GM18909 (cell line): ENCODE measurements at regions not wholly inside any gene's neighbourhood (a gene's known extent, or its start where the extent isn't known, plus 50 kb on each side); places are given as distances from the start of the nearest gene placed in this dataset.

ENCODE experiments used
- ATAC-seq: cut with Tn5 transposase; IDR thresholded peaks from one replicate; pipeline ENCODE4 v1.9.1; 2021; ENCODE audit warnings: mild to moderate bottlenecking; ENCODE audit not compliant: unreplicated experiment, poor library complexity

DNA sequence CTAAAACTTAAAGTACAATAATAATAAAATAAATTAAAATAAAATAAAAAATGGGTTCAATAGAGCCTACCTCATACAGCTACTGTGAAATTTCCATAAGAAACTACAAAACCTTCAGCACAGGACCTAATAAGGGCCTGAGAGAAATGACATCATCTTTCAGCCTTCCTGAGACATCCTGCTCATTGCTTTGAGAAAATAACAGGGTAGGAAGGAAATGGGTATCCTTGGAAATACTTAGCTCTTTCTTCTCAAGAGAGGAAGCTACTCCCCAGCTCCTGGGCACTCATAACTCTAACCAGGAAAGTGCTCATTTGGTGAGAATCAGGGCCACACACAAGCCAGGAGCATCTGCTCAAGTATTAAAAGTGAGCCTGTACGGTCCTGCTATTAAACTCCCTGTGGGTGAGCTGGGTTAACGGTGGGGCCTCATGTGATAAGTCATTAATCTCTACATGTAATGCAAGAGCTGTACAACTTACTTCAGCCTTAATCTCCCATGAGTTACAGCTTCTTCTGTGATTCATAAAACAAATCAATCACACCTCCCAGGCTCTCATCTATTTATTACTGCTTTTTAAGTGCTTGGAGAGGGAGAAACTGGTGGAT is 141.4 kb downstream of the MAFB start:
- no peak for ATAC-seq

DNA sequence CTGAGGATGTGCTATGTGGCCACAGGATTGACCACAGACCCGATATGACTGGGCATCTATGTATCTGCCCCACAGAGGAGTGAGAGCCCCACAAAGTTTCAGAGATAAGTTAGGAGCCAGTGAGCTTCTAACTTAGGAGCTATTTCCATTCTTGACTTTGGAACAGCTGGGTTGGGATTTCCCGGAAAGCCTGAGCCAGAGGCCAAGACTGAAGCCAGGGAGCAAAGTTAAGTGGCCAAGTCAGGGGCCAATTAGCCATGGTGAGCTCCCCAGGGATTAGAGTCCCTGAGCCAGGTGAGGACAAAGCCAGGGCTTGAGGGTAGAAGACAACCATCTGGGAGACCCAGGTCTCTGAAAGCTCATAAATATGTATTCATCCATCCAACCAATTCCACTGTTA is 143.6 kb downstream of the MAFB start:
- ATAC-seq, result no peak

DNA sequence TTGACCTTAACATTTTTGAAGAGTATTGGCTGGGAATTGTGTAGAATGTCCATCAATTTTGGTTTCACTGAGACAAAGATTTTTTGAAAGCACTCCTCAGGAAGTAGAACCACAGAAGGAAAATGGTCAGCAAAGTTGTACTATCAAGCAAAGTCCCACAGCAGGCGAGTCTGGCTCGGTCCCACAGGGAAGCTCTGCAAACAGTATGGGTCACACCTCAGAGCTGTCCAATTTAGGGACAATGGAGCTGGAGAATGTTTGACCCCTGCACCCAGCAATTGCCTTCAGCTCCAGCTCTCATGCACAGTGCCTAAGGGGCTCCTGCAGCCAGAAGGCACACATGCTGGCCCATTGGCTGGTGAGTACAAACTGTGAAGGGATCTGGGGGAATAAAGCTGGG is 147.0 kb downstream of the MAFB start:
- no peak for ATAC-seq

DNA sequence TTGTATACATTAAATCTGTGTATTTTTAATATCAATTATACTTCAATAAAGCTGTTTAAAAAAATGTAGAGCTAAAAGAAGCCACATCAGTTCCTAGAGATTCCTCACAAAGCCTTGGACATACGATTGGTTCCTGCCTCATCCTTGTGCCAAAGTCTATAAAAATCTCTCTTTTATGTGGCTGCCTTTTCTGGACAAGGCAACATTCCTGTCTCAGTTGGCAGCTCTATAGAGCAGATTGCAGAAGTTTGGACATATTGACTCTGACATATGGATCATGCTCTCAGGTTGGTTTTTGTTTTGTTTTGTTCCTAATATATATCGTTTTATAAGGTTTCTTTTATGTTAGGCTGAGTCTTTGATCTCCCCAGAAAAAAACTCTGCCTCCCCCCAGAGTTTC is 148.9 kb downstream of the MAFB start:
- ATAC-seq, result no peak

DNA sequence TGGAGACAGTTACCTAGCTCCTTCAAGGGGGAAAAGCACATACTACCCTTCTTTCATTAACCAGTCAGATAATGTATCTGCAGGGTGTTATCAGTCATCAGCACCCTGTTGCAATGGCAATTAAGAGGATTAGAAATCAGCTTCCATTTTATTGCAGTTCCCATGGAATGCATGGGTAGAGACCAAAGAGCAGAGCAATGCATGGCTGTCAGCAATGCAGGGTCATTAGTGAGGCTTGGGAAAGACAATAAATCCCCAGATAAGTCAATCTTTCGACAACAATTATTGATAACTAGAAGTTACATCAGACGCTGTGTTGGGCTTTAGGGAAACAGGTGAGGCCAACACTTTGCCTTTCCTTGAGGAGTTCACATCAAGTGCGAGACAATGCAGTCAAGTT is 150.9 kb downstream of the MAFB start:
- ATAC-seq, result no peak

DNA sequence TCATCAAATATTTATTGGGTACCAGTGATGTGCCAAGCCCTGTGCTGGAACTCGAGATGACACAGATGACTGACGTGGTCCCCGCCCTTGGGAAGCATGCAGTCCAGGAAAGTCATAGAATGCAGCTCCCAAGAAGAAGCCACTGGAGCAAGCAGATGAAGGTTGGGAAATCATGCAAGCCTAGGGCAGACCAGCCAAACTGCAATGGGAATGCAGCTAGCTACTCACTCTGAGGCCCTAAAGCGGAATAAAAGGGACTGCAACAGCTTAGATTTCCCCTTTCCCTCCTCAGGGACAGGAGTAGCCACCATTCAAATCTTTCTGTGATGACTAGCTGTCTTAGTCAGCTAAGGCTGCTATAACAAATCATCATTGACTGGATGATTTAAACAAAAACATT is 152.2 kb downstream of the MAFB start:
- no peak for ATAC-seq

DNA sequence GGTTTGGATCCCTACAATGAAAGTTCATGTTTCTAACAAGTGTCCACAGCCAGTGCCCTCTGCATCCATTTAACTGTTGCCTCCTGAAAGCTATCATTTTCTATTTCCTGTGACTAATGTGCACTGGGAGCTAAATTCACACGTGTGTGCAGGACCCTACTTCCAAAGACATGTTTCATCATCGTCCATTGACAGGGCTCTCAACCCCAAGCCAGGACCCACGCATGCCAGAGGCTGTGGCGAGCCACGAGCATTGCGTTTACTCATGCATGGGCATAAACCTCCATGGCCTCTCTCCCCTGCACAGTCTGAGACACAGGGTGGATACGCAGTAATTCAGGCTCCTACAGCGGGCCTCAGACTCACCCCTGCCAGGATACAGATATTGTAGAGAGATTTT is 153.2 kb downstream of the MAFB start:
- ATAC-seq, result no peak

DNA sequence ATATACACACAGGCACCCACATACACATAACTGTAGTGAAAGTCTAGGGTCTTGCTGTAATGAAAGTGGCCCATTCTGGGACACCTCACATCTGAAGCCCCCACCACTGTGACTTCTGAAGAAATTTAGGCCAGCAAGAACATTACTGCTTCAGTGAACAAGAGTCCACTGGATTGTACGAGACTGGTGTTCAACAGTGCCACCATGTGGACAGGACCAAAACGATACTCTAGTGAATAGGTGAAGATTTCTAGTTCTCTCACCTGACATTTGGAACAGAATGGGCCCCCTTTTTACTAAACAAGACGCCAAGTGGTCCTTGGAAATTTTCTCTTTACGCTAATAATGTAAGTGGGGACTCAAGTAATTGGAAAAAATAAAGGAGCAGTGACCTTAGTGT is 156.9 kb downstream of the MAFB start:
- no peak for ATAC-seq

DNA sequence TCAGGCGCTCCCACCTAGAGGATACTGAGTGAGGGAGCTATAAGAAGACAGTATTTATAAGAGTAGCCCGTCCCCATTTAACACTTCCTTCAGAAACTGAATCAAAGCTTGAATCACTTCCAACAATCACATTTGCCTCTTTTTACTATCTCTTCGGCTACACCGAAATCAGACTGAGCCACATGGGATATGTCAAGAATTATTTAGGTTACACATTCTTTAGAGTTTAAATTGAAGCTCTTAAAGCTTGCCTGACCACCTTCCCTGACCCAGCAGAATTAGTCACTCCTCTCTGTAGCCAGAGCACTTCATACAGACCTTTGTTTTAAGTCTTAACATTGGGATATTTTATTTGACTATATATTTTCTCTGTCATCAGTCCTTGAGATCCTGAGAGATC is 163.7 kb downstream of the MAFB start:
- ATAC-seq, result no peak

DNA sequence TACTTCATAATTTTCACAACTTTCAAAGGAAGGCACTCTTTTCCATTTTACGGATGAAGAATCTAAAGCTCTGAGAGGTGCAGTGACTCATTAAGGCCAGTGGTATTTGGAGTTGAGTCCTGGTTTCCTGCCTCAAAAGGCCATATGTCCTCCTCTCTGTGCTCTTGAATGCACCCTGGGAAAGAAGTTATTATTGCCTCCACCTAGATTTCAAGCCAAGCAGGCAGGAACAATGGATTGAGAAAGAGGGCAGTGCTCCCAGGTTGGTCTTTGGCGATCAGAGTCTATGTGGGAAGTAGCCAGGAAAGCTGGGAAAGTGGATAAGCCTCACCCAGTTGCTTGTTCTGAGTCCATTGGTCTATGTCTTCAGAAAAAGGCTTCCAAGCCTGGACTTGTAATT is 165.0 kb downstream of the MAFB start:
- no peak for ATAC-seq

DNA sequence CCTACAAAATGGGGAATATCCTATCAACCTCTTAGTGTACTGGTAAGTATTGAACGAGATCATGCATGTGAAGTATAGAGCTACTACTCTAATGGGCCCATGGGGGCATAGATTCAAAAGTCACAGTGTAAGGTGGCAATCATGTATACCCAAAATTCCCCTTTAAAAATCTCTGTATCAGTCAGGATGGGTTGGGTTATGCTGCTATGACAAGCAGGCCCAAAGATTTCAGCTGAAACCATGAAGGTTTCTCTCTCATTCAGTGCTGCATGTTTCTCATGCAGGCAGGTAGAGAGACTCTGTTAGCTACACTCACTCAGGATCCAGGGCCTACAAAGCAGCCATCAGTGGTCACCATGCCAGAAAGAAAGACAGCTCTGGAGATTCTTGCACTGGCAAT is 166.6 kb downstream of the MAFB start:
- ATAC-seq, result no peak

DNA sequence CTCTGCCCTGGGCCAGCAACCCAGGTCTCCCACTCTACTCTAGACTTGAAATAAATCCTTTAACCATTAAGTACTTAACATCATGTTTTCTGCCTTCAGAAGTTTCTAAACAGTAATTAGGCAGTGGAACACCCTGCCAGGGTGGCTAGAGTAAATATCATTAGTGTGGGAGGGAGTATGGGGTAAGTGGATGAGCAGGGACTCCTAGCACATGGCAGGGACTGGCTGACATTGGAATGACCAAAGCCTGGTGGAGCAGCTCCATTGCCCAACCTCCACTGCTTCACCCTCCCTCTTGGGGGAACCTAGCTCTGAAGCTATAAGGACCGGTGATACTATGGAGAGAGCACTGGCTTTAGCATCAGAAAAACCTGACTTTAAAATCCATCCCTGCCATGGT is 167.1 kb downstream of the MAFB start:
- ATAC-seq, result no peak

DNA sequence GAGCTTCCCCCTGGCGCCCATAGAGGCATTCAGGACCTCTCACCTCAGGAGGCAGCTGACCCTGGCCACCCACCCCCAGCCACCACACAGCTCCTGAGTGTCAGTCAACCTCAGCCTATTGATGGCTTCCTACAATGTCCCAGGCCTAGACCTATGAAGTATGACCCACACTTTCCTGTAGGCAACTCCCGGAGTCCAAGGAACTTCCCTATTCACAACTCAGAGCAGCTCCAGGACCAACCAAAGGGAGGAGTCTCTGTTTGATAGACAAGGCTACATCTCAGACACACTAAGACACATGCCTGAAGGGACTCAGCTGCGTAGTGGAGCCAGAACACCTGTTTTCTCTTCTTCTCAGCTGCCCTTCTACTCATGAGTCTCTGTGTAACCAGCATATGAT is 169.1 kb downstream of the MAFB start:
- no peak for ATAC-seq

DNA sequence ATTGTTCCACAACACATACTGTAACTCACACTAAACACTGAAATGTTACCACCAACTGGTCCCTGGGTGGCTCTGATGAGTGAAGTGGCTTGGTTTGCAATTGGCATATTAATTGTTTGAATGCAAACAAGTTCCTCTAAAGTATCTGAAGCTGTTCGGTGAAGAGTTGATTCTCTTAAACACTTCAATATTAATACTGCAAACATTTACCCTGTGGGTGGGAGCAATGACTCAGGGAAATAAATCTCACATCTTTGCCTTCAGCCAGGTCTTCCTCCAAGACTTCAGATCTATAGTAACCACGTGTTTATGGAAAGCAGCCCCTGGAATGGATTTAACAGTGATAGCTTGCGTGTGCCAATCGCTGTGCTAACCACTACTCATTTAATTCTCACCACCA is 176.0 kb downstream of the MAFB start:
- no peak for ATAC-seq

DNA sequence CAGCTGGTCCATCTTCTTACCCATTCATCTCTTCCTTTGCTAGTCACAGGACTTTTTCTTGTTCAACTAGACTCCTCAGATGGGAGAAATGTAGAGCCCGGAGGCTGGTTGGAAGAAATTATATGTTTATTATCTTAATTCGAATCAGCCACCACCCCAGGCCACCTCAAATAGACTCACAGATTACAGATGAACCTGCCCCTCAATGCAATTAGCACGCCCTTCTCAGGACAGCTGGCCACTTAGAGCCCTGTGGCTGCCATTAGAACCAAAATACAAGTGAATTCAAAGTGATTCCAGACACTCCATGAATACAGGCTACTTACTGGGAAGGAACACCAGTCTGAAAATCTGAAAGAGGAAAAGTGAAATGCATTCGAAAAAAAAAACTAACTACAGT is 176.4 kb downstream of the MAFB start:
- ATAC-seq, result no peak

DNA sequence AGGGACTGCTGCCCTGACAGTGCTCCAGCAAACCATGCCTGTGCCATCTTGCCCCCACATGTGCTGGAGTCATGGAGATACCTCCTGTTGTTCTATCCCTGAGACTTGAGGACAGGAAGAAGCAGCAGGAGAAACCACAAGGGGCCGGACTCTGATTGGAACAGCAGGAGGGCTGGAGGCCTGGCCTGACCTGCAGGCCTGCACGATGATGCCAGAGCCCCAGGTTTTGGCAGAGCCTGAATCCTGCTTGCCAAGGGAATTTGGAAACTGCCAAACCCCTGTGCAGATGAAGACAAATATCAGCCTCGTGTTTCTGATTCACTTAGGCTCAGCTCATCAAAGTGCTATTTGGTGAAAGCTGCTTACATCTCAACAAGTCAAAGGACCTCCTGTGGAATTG is 177.6 kb downstream of the MAFB start:
- ATAC-seq, result no peak

DNA sequence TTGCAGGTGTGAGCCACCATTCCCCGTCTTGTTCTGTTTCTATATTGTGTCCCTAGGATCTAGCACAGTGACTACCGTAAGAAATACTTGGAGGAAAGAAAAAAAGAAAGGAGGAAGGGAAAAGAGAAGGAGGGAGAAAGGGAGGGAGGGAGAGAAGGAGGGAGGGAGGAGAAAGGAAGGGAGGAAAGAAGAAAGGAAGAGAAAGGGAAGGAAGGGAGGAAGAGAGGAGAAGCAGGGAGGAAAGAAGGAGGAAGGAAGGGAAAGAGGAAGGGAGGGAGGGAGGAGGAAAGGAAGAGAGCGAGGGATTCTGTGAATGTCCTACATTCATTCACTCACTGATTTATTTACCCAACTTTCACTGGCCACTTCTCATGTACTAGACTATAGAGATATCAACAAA is 178.4 kb downstream of the MAFB start:
- no peak for ATAC-seq

DNA sequence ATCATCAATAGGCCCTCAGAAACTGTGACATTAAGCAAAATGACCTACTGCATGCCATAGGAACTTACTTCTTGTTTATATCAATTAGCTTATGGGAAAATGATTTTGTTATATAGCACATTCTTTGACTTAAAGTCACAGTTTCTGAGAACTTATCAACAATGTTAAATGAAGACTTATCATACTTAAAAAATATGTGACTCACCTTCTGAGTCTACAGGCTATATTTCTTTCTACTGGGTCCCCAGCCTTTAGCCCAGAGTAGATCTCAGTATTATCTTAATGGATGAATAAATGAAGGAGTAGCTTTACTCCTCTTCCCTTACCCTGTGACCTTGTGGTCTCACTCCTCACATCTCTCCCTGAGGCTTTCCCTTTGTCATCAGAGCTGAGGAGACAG is 180.2 kb downstream of the MAFB start:
- no peak for ATAC-seq

DNA sequence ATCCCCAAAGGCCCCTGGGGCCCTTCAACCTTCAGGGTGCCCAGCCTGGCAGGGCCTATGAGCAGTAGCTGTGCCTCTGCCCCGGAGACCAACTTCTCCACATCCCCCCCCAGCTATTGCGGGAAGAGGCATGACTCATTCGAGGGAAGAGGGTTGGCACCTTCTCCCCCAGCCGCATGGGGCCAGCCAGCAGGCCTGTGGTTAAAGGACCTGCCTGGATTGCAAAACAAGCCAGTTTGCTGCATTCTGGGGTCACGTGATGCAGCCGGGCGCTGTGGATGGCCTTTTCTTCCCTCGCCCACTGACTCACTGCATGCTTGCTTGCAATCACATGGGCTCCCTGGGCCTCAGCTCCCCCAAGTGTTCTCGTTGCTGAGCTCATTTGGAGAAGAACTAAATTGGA is 182.5 kb downstream of the MAFB start:
- ATAC-seq, result no peak

DNA sequence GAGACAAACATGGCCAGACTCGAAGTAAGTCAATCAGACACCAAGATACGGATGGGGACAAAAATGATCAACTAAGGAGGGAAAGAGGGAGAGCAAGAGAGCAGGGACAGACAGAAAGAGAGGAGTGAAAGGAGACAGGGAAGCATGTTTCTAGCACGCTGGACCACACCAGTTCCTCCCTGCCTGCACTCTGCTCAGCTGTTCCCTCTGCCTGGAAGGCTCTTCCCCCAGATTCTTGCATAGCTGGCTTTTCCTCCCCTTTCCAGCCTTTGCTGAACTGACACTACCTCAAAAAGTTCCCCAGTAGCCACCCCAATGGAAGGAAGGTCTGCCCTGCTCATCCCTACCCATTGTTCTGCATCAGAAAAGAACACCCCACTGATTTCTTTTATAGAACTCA is 185.9 kb downstream of the MAFB start:
- ATAC-seq, result no peak

DNA sequence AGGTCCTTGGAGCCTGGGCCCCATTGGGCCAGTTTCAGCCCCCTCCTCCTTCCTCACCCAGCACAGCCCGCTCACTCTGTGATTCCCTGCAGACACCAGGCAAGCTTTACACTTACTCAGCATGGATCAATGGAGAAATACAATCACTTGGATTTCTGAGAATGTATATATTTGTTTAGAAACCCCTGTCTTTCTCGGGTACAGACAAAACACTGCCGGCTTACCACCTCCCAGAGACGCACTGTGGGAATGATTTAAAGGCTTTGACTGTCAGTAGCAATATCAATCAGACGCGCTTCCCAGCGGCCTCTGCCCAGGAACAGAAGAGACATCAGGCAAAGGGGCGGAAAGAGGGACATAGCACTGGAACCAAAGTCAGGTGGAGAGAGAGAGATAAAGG is 186.5 kb downstream of the MAFB start:
- ATAC-seq, result no peak

DNA sequence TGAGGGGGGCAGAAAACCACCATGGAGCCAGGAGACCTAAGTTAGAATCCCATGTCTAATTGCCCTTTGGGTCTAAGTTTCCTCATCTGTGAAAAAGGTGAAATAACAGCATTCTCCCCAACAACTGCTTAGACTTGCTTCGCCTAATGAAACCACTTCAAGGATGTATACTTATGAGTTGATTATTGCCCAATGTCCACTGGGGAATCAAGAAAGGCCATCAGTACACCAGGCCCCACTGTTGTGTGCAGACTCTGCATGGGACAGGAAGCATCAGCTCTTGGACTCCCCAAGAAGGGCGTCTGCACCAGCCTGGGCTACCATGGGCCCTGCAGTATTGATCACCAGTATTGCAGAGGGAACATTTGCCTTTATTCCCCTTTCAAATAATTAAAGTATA is 189.6 kb downstream of the MAFB start:
- ATAC-seq, result no peak
